Gastroesophageal sphincter (tissue), 4 donors: ENCODE measurements at regions not wholly inside any gene's neighbourhood (a gene's known extent, or its start where the extent isn't known, plus 50 kb on each side); places are given as distances from the start of the nearest gene placed in this dataset.
A peak's percentile ranks its signal among the peaks of the same experiment; 100 is the strongest.

Experiments
- ATAC-seq: fragments of 150-250 bp; one replicate; pipeline ENCODE4 v1.9.1; 2016; ENCODE audit warnings: mild to moderate bottlenecking, moderate library complexity
- H3K27ac ChIP-seq, 4 donors: fragments of 200-600 bp; sonication (generic) in 3 of 4; 1 replicate in 3 of 4; 2 replicates in 1 of 4; pipeline ENCODE4 v1.5.1; 2016 to 2019
- H3K27me3 ChIP-seq: fragments of 200-600 bp; sonication (generic); one replicate; pipeline ENCODE4 v1.5.1; 2019
- H3K36me3 ChIP-seq, 2 donors: fragments of 200-600 bp; sonication (generic); one replicate each; pipeline ENCODE4 v1.5.1; 2019; ENCODE audit warnings: control low read depth in 1 of 2
- H3K4me1 ChIP-seq, 3 donors: fragments of 200-600 bp; sonication (generic); 1 replicate in 2 of 3; 2 replicates in 1 of 3; pipeline ENCODE4 v1.5.1; 2016 to 2019; ENCODE audit warnings: control low read depth in 2 of 3
- H3K4me3 ChIP-seq, 2 donors: fragments of 200-600 bp; sonication (generic); one replicate each; pipeline ENCODE4 v1.5.1; 2019; ENCODE audit warnings: mild to moderate bottlenecking in 1 of 2, moderate library complexity in 1 of 2
- H3K9me3 ChIP-seq, 3 donors: fragments of 200-600 bp; sonication (generic); one replicate each; pipeline ENCODE4 v1.5.1; 2017 to 2019; ENCODE audit warnings: control low read depth in 2 of 3
- EP300 ChIP-seq: sonication (generic); formaldehyde crosslinking; IDR thresholded peaks from one replicate; pipeline ENCODE4 v1.6.1; 2017; ENCODE audit warnings: antibody characterized with exemption, mild to moderate bottlenecking
- POLR2A ChIP-seq, 2 donors: fragments of 450-650 bp; IDR thresholded peaks; one replicate each; pipeline ENCODE4 v1.6.1; 2017; ENCODE audit warnings: antibody characterized with exemption in 2 of 2, mild to moderate bottlenecking in 2 of 2, moderate library complexity in 1 of 2
- POLR2AphosphoS5 ChIP-seq: sonication (generic); formaldehyde crosslinking; IDR thresholded peaks from one replicate; pipeline ENCODE4 v1.6.1; 2017; ENCODE audit warnings: antibody characterized with exemption
- WGBS, 2 donors: methylation state at CpG; one replicate each; pipeline ENCODE4 v1.1.5; 2018; ENCODE audit warnings: low coverage in 1 of 2; 5-methylcytosine and 5-hydroxymethylcytosine counted together
- TF ChIP-seq, protein P1 (sequence below), 4 experiments: fragments of 200-600 bp in 2 of 4; fragments of 450-650 bp in 2 of 4; sonication (generic) in 1 of 4; IDR thresholded peaks; one replicate each; pipeline ENCODE4 v1.5.1; 2017 to 2019; ENCODE audit warnings: antibody characterized with exemption in 4 of 4, mild to moderate bottlenecking in 2 of 4, moderate library complexity in 2 of 4

DNA sequence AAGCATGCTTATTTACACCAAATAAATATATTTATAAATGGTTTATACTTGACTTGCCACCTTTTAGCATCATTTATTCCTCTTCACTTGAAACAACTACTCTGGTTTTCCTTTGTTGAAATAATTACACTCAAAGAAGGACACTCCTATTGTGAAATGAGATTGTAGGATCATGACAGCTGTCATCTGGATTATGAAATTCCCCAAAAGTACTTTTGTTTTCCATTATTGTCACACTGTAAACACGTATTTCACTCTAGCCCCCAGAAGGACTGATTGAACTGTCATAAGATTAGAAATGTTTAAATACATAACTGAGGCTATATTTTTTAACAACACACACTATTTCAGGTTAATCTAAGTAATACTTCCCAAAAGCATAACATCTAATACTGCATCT is 593.8 kb downstream of the LRRIQ3 start:
- Histone ChIP-seq H3K4me1 (no peaks in the 10 kb centered on the region), H3K4me3 (no peak overlapping the region), H3K27ac (no peak overlapping the region), H3K36me3 (no peaks in the 10 kb centered on the region), H3K9me3 (no peaks in the 10 kb centered on the region), H3K27me3 (no peaks in the 10 kb centered on the region)
- no peak for ATAC-seq
- TF ChIP-seq, protein P1, sequence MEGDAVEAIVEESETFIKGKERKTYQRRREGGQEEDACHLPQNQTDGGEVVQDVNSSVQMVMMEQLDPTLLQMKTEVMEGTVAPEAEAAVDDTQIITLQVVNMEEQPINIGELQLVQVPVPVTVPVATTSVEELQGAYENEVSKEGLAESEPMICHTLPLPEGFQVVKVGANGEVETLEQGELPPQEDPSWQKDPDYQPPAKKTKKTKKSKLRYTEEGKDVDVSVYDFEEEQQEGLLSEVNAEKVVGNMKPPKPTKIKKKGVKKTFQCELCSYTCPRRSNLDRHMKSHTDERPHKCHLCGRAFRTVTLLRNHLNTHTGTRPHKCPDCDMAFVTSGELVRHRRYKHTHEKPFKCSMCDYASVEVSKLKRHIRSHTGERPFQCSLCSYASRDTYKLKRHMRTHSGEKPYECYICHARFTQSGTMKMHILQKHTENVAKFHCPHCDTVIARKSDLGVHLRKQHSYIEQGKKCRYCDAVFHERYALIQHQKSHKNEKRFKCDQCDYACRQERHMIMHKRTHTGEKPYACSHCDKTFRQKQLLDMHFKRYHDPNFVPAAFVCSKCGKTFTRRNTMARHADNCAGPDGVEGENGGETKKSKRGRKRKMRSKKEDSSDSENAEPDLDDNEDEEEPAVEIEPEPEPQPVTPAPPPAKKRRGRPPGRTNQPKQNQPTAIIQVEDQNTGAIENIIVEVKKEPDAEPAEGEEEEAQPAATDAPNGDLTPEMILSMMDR (IDR thresholded peaks at IDR 0.05): no peak
- WGBS, 2 donors: 38 to 45% methylated on average over 1 of the region's 1 CpG

DNA sequence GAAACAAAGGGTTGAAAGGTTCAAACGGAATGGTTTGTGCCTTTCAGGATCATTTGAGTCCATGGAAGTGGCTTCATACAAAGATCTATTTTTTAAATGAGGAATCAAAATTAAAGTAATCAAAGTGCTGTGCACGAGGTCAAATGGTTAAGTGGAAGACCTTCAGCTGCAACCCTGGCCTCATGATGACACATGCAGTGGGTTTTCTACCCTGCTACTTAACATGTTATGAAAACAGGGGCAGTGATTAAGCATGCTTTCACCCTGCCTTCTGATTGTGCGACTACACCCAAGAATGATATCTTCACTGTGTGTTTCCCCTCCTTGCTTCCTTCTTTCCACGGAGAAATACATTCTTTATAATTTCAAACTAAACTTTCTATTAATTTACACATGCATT is 604.2 kb downstream of the LRRIQ3 start:
- no peak for TF ChIP-seq EP300
- TF ChIP-seq POLR2A (IDR thresholded peaks at IDR 0.05): no peak
- TF ChIP-seq POLR2AphosphoS5: no peak
- TF ChIP-seq, protein P1 (IDR thresholded peaks at IDR 0.05): no peak
- H3K4me3 ChIP-seq: no peak overlapping the region

DNA sequence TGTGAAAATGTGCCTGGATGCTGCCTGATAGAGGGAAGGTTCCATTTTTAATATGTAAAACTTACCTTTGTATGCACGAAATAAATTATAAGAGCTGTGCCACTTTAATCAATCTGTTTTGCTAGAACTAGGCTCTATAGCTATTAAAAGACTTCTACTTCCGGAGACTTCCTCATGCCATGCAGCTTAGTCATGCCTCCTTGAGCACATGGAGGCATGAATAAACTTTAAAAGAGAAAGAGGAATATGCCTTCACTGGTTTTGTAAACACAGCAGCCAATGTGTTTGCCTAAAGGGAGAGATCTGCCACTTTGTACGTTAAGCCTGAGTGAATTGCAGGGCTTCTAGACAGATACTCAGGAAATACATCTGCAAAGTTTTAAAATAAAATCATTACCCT is 604.6 kb downstream of the LRRIQ3 start:
- H3K36me3 ChIP-seq: no peaks in the 10 kb centered on the region
- H3K27me3 ChIP-seq: no peaks in the 10 kb centered on the region
- peak overlapping the region in 1 of 4 donors; percentile 25 for H3K27ac ChIP-seq
- no peaks in the 10 kb centered on the region for H3K9me3 ChIP-seq
- peaks cover 0 to 15% (median 0%) of the 10 kb centered on the region in 3 donors for H3K4me1 ChIP-seq
- peak; percentile 50 for ATAC-seq
- TF ChIP-seq, protein P1 (IDR thresholded peaks at IDR 0.05): no peak
- TF ChIP-seq POLR2A (IDR thresholded peaks at IDR 0.05): no peak
- no peak for TF ChIP-seq EP300
- TF ChIP-seq POLR2AphosphoS5: peak; percentile 11
- 7 to 21% methylated on average over 3 of the region's 3 CpGs for WGBS, 2 donors
- peak overlapping the region in 1 of 2 donors; percentile 5 for H3K4me3 ChIP-seq

More for the DNA sequence above, 604.2 kb downstream of the LRRIQ3 start:
- no peaks in the 10 kb centered on the region for H3K27me3 ChIP-seq
- ATAC-seq: no peak
- H3K27ac ChIP-seq: peak overlapping the region in 1 of 4 donors; percentile 25
- 27 to 48% methylated on average over 4 of the region's 4 CpGs for WGBS, 2 donors
- H3K9me3 ChIP-seq: no peaks in the 10 kb centered on the region
- peaks cover 0 to 15% (median 0%) of the 10 kb centered on the region in 3 donors for H3K4me1 ChIP-seq
- no peaks in the 10 kb centered on the region for H3K36me3 ChIP-seq

DNA sequence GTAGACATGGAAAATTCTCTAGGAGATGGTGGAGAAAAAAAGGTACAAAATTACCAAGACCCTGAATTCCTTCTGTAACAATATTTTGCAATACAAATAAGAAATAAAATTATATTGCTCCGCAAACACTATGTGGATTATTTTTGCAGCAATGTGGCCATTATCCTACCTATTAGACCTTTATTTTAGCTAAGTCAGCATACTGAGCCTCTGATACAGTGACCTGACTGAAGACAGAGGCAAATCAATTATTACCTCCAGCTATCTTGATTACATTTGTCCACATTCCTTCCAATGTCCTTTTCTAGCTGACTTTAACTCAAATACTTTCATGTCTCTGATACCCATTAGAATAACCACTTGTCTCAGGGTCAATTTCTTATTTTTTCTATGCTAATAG is 610.9 kb downstream of the LRRIQ3 start:
- no peaks in the 10 kb centered on the region for H3K9me3 ChIP-seq
- WGBS, 2 donors: 87 to 100% methylated on average over 1 of the region's 1 CpG
- no peak overlapping the region for H3K27ac ChIP-seq
- no peaks in the 10 kb centered on the region for H3K4me1 ChIP-seq
- H3K27me3 ChIP-seq: no peaks in the 10 kb centered on the region
- TF ChIP-seq POLR2AphosphoS5 (no peak), EP300 (no peak)
- TF ChIP-seq, protein P1 (IDR thresholded peaks at IDR 0.05): no peak
- no peak for ATAC-seq
- H3K36me3 ChIP-seq: no peaks in the 10 kb centered on the region
- H3K4me3 ChIP-seq: no peak overlapping the region

DNA sequence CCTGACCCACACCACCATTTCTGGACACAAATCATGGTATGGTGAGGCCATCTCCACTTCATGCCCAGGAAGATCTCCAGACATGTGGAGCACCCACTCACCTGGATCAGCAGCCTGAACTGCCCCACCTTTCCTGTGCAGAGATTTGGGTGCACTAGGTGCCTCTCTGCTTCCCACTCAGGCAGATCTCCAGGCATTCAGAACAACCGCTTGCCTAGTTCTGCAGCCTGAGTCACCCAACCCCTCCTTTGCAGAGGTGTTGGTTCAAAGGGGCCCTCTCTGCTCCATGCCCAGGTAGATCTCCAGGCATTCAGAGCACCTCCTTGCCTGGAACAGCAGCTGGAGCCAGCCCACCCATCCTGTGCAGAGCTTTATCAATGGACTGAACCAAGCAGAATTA is 620.8 kb downstream of the LRRIQ3 start:
- H3K36me3 ChIP-seq: no peaks in the 10 kb centered on the region
- WGBS, 2 donors: 100% methylated on average over 1 of the region's 1 CpG; no CpG with 5 or more reads in 1 of the 2 donors
- H3K27ac ChIP-seq: no peak overlapping the region
- TF ChIP-seq POLR2AphosphoS5 (no peak), POLR2A (IDR thresholded peaks at IDR 0.05) (no peak), EP300 (no peak)
- TF ChIP-seq, protein P1 (IDR thresholded peaks at IDR 0.05): no peak
- no peak overlapping the region for H3K4me3 ChIP-seq
- H3K4me1 ChIP-seq: no peaks in the 10 kb centered on the region
- no peaks in the 10 kb centered on the region for H3K27me3 ChIP-seq
- ATAC-seq: no peak
- no peaks in the 10 kb centered on the region for H3K9me3 ChIP-seq
